ENCODE measurements at regions not wholly inside any gene's neighbourhood (a gene's known extent, or its start where the extent isn't known, plus 50 kb on each side); places are given as distances from the start of the nearest gene placed in this dataset.

GRCh38 chr13:76049376-76049746 is 413.2 kb downstream of the LMO7 start:
- DNase-seq (ENCODE audit: low read depth, low spot score), result no peak
- ChIA-PET POLR2A (no interaction called here), CTCF (no interaction called here)
- TF ChIP-seq CTCF (IDR thresholded peaks at IDR 0.05; ENCODE audit: insufficient read depth, low read length, missing control alignments), result no peak
- H3K4me3 ChIP-seq (ENCODE audit: low read depth, low read length), result no peak overlapping the region

- H3K4me3 ChIP-seq (ENCODE audit: low read depth, low read length), result no peak overlapping the region
- ChIA-PET POLR2A (no interaction called here), CTCF (no interaction called here)
- DNase-seq (ENCODE audit: low read depth, low spot score), result no peak
- TF ChIP-seq CTCF (IDR thresholded peaks at IDR 0.05; ENCODE audit: insufficient read depth, low read length, missing control alignments), result no peak
Observed at GRCh38 chr13:76048675-76049375, 412.7 kb downstream of the LMO7 start.

- ChIA-PET POLR2A (no interaction called here), CTCF (no interaction called here)
- DNase-seq (ENCODE audit: low read depth, low spot score), result no peak
- no peak for TF ChIP-seq CTCF (IDR thresholded peaks at IDR 0.05; ENCODE audit: insufficient read depth, low read length, missing control alignments)
- H3K4me3 ChIP-seq (ENCODE audit: low read depth, low read length), result no peak overlapping the region
Observed at GRCh38 chr13:76048131-76048530, 412.0 kb downstream of the LMO7 start.

GRCh38 chr13:76043874-76044273 is 407.7 kb downstream of the LMO7 start:
- CTCF ChIA-PET, result no interaction called here
- no peak overlapping the region for H3K4me3 ChIP-seq (ENCODE audit: low read depth, low read length)

GRCh38 chr13:76038920-76039716 is 403.0 kb downstream of the LMO7 start:
- ChIA-PET POLR2A (no interaction called here), CTCF (no interaction called here)
- DNase-seq (ENCODE audit: low read depth, low spot score), result no peak
- no peak overlapping the region for H3K4me3 ChIP-seq (ENCODE audit: low read depth, low read length)
- TF ChIP-seq CTCF (IDR thresholded peaks at IDR 0.05; ENCODE audit: insufficient read depth, low read length, missing control alignments), result no peak

More at GRCh38 chr13:76043874-76044273, 407.7 kb downstream of the LMO7 start:
- DNase-seq (ENCODE audit: low read depth, low spot score), result no peak
- POLR2A ChIA-PET, result no interaction called here
- no peak for TF ChIP-seq CTCF (IDR thresholded peaks at IDR 0.05; ENCODE audit: insufficient read depth, low read length, missing control alignments)

- no peak for DNase-seq (ENCODE audit: low read depth, low spot score)
- ChIA-PET POLR2A (no interaction called here), CTCF (no interaction called here)
- TF ChIP-seq CTCF (IDR thresholded peaks at IDR 0.05; ENCODE audit: insufficient read depth, low read length, missing control alignments), result no peak
- H3K4me3 ChIP-seq (ENCODE audit: low read depth, low read length), result no peak overlapping the region
Observed at GRCh38 chr13:76036176-76036575, 400.0 kb downstream of the LMO7 start.

Data from AG04449 (cell line).